DOHH2 (cell line): ENCODE measurements at regions not wholly inside any gene's neighbourhood (a gene's known extent, or its start where the extent isn't known, plus 50 kb on each side); places are given as distances from the start of the nearest gene placed in this dataset.

ENCODE experiments used
- H3F3A ChIP-seq: fragments of 200-600 bp; sonication (generic), shearing (Covaris generic); 2 replicates; pipeline ENCODE4 v1.6.0; 2016; ENCODE audit warnings: antibody characterized with exemption, mild to moderate bottlenecking; ENCODE audit not compliant: control insufficient read depth, insufficient read depth
- H3K27ac ChIP-seq: fragments of 200-600 bp; sonication (generic); 2 replicates; pipeline ENCODE4 v1.5.1; 2014; ENCODE audit warnings: low read depth, mild to moderate bottlenecking, low read length, moderate library complexity
- H3K27me3 ChIP-seq: fragments of 200-600 bp; sonication (generic); 2 replicates; pipeline ENCODE4 v1.6.1; 2014; ENCODE audit warnings: mild to moderate bottlenecking, low read length, mixed read lengths; ENCODE audit not compliant: control insufficient read depth
- H3K36me3 ChIP-seq: fragments of 200-600 bp; sonication (generic); 2 replicates; pipeline ENCODE4 v1.6.1; 2014; ENCODE audit warnings: mild to moderate bottlenecking, low read length, moderate library complexity, mixed read lengths; ENCODE audit not compliant: control insufficient read depth
- H3K4me1 ChIP-seq: fragments of 200-600 bp; sonication (generic); 2 replicates; pipeline ENCODE4 v1.6.1; 2014; ENCODE audit warnings: mild to moderate bottlenecking, low read length, mixed read lengths; ENCODE audit not compliant: control insufficient read depth
- H3K4me2 ChIP-seq: fragments of 200-600 bp; sonication (generic); 2 replicates; pipeline ENCODE4 v1.6.0; 2014; ENCODE audit warnings: mild to moderate bottlenecking, low read length, moderate library complexity
- H3K4me3 ChIP-seq: fragments of 200-600 bp; sonication (generic); 2 replicates; pipeline ENCODE4 v1.5.1; 2014; ENCODE audit warnings: mild to moderate bottlenecking, low read length, mixed read lengths
- H3K79me2 ChIP-seq: fragments of 200-600 bp; sonication (generic); 2 replicates; pipeline ENCODE4 v1.6.1; 2014; ENCODE audit warnings: mild to moderate bottlenecking, low read length, mixed read lengths; ENCODE audit not compliant: control insufficient read depth
- H3K9me2 ChIP-seq: fragments of 200-600 bp; sonication (generic); replicated peaks from 2 replicates; pipeline ENCODE4 v1.6.1; 2014; ENCODE audit warnings: mild to moderate bottlenecking, low read length, mixed read lengths; ENCODE audit not compliant: control insufficient read depth
- H3K9me3 ChIP-seq: fragments of 200-600 bp; sonication (generic); 2 replicates; pipeline ENCODE4 v1.6.1; 2014; ENCODE audit warnings: antibody characterized with exemption, low read length, mixed read lengths; ENCODE audit not compliant: control insufficient read depth, insufficient read depth
- H4K20me1 ChIP-seq: fragments of 200-600 bp; sonication (generic); 2 replicates; pipeline ENCODE4 v1.6.0; 2014; ENCODE audit warnings: low read depth, mild to moderate bottlenecking, antibody characterized with exemption, low read length, moderate library complexity; ENCODE audit not compliant: control insufficient read depth, insufficient read depth
- EZH2phosphoT487 ChIP-seq: fragments of 200-600 bp; sonication (generic); IDR thresholded peaks from 2 replicates; pipeline ENCODE4 v1.6.1; 2017; ENCODE audit warnings: borderline replicate concordance, mild to moderate bottlenecking, antibody characterized with exemption, low read length, moderate library complexity, mixed read lengths
- TF ChIP-seq, protein P1 (sequence below): fragments of 200-600 bp; sonication (generic); IDR thresholded peaks from one replicate; pipeline ENCODE4 v1.5.1; 2014; ENCODE audit warnings: antibody characterized with exemption, mild to moderate bottlenecking, low read depth, low read length; ENCODE audit not compliant: poor library complexity, severe bottlenecking

DNA sequence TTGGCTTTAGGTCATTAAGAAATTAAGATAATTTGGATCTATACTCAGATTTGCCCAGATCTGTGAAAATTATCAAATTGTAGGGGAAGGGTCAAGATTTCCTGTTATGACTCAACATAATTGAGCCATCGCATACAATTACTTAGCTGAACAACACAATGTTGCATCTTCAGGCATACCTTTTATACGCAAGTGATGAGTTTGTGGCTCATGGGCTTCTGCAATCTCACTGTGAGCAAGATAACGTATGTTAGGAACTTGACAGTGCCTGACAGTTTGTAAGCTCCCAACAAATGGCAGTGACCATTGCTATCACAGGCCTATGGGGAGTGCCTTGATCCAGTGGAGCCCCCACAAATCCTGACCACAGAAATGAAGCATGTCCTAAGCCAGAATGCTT is 199.7 kb downstream of the BCAT1 start:
- Histone ChIP-seq H3K4me3 (no peak overlapping the region), H3F3A (no peaks in the 10 kb centered on the region), H3K36me3 (no peaks in the 10 kb centered on the region), H3K4me2 (no peak overlapping the region), H3K4me1 (no peaks in the 10 kb centered on the region), H3K9me2 (no peaks in the 10 kb centered on the region), H4K20me1 (no peaks in the 10 kb centered on the region), H3K79me2 (no peaks in the 10 kb centered on the region), H3K27ac (no peak overlapping the region), H3K9me3 (no peaks in the 10 kb centered on the region), H3K27me3 (peaks cover 3% of the 10 kb centered on the region; the same call in 1 of the 2 replicates)
- TF ChIP-seq, protein P1, sequence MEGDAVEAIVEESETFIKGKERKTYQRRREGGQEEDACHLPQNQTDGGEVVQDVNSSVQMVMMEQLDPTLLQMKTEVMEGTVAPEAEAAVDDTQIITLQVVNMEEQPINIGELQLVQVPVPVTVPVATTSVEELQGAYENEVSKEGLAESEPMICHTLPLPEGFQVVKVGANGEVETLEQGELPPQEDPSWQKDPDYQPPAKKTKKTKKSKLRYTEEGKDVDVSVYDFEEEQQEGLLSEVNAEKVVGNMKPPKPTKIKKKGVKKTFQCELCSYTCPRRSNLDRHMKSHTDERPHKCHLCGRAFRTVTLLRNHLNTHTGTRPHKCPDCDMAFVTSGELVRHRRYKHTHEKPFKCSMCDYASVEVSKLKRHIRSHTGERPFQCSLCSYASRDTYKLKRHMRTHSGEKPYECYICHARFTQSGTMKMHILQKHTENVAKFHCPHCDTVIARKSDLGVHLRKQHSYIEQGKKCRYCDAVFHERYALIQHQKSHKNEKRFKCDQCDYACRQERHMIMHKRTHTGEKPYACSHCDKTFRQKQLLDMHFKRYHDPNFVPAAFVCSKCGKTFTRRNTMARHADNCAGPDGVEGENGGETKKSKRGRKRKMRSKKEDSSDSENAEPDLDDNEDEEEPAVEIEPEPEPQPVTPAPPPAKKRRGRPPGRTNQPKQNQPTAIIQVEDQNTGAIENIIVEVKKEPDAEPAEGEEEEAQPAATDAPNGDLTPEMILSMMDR, result no peak
- TF ChIP-seq EZH2phosphoT487, result no peak

DNA sequence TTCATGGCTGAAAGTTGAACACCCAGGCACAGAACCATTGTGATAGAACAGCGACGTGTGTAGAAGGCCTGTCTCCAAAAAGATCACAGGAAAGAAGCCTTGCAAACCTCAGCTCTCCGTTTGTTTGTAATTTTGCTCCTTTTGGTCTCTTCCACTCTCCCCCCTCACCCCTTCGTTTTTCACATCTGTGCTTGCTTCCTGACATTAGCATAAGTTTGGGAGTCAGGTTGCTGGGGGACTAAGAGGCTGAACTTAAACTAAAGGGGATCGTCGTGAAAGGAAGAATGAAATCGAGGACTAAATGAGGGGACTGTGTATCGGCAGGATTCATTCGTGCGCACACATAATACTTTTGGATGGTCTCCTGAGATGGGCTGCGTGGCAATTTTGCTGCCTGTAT is 200.6 kb downstream of the BCAT1 start:
- H3K4me1 ChIP-seq, result no peaks in the 10 kb centered on the region
- H3K27me3 ChIP-seq, result peaks cover 3% of the 10 kb centered on the region; the same call in 1 of the 2 replicates
- no peak overlapping the region for H3K4me2 ChIP-seq
- H4K20me1 ChIP-seq, result no peaks in the 10 kb centered on the region
- no peak overlapping the region for H3K4me3 ChIP-seq
- no peaks in the 10 kb centered on the region for H3F3A ChIP-seq
- no peaks in the 10 kb centered on the region for H3K9me2 ChIP-seq
- no peaks in the 10 kb centered on the region for H3K36me3 ChIP-seq
- no peak for TF ChIP-seq EZH2phosphoT487
- TF ChIP-seq, protein P1, result no peak
- H3K27ac ChIP-seq, result no peak overlapping the region
- H3K79me2 ChIP-seq, result no peaks in the 10 kb centered on the region
- H3K9me3 ChIP-seq, result no peaks in the 10 kb centered on the region

DNA sequence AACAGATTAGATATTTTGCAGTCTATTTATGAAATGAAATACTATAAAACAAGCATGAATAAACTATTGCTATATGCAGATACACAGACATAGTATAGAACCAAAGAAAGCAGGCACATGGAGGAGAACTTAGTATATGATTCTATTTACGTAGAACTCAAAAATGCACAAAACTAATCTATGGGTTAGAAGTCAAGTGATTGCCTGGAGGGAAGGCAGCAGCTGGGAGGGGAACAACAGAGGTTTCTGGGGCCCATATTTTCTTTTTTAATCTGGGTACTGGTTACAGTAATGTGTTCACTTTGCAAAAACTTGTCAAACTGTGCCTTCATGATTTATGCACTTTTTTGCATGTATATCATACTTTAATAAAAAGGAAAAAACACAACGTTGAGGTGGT is 202.0 kb downstream of the BCAT1 start:
- no peaks in the 10 kb centered on the region for H3K36me3 ChIP-seq
- no peak overlapping the region for H3K27ac ChIP-seq
- no peaks in the 10 kb centered on the region for H3K9me2 ChIP-seq
- H3K27me3 ChIP-seq, result peaks cover 7% of the 10 kb centered on the region; the same call in 1 of the 2 replicates
- peaks cover 9% of the 10 kb centered on the region for H3K4me1 ChIP-seq
- H3K4me2 ChIP-seq, result no peak overlapping the region
- no peaks in the 10 kb centered on the region for H4K20me1 ChIP-seq
- H3K4me3 ChIP-seq, result no peak overlapping the region
- no peaks in the 10 kb centered on the region for H3K79me2 ChIP-seq
- H3F3A ChIP-seq, result no peaks in the 10 kb centered on the region
- no peaks in the 10 kb centered on the region for H3K9me3 ChIP-seq
- TF ChIP-seq EZH2phosphoT487, result no peak
- TF ChIP-seq, protein P1, result no peak
